ENCODE measurements at regions not wholly inside any gene's neighbourhood (a gene's known extent, or its start where the extent isn't known, plus 50 kb on each side); places are given as distances from the start of the nearest gene placed in this dataset.

- TF ChIP-seq, protein P1, sequence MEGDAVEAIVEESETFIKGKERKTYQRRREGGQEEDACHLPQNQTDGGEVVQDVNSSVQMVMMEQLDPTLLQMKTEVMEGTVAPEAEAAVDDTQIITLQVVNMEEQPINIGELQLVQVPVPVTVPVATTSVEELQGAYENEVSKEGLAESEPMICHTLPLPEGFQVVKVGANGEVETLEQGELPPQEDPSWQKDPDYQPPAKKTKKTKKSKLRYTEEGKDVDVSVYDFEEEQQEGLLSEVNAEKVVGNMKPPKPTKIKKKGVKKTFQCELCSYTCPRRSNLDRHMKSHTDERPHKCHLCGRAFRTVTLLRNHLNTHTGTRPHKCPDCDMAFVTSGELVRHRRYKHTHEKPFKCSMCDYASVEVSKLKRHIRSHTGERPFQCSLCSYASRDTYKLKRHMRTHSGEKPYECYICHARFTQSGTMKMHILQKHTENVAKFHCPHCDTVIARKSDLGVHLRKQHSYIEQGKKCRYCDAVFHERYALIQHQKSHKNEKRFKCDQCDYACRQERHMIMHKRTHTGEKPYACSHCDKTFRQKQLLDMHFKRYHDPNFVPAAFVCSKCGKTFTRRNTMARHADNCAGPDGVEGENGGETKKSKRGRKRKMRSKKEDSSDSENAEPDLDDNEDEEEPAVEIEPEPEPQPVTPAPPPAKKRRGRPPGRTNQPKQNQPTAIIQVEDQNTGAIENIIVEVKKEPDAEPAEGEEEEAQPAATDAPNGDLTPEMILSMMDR (IDR thresholded peaks at IDR 0.05): no peak
- TF ChIP-seq POLR2AphosphoS5 (IDR thresholded peaks at IDR 0.05) (no peak), POLR2A (IDR thresholded peaks at IDR 0.05) (no peak)
Measured at GRCh38 chr6:105539911-105540310, 137.0 kb upstream of the PREP start.

Data from transverse colon (tissue), 4 donors.